HG02763 (cell line): ENCODE measurements at regions not wholly inside any gene's neighbourhood (a gene's known extent, or its start where the extent isn't known, plus 50 kb on each side); places are given as distances from the start of the nearest gene placed in this dataset.
"Not testable (repeated sequence)": the region's sequence is repeated elsewhere in the genome, so short reads cannot be mapped to it uniquely, and the experiment has no call there.

Experiments used
- ATAC-seq: cut with Tn5 transposase; IDR thresholded peaks from one replicate; pipeline ENCODE4 v1.9.1; 2021; ENCODE audit warnings: mild to moderate bottlenecking, moderate library complexity; ENCODE audit not compliant: unreplicated experiment

DNA sequence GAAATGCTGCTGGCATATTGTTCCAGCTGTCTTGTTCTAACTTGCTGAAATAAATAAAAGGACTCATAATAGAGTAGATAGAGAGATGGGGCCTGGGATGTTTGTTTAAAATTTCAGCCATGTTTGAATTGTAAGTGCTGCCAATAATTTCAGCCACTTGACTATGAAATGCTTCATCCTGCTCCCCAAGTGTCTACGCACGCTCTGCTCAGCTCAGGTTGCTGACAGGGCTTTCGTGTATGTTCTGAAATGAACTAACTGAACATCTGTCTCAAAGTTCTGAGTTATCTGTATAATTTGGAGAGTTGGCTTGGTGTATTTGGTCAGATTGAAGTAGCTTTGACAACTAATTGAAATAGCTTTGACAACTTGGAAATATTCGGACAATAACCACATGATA lies 387.8 kb downstream of the BMP2 start:
- ATAC-seq, result no peak

DNA sequence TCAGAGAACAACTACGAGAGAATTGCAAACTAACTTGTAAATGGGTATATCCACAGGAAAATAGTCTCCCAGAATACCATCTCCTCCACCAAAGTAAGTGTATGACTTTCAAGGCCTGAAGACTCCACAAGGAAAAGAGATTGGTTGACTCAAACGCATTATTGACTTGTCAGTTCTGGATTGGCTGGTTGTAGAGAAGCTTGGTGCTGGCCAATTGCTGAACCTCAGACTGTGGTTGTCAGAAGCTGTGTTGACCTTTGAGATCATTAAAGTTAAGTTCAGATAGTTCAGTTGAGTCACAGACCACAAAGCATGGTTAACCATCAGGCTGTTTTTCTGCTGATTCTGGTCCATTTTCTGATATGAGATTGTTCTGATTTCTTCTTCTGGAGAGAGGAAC lies 388.3 kb downstream of the BMP2 start:
- ATAC-seq, result no peak

GRCh38 chr20:7159903-7160302 lies 392.4 kb downstream of the BMP2 start:
- no peak for ATAC-seq

DNA sequence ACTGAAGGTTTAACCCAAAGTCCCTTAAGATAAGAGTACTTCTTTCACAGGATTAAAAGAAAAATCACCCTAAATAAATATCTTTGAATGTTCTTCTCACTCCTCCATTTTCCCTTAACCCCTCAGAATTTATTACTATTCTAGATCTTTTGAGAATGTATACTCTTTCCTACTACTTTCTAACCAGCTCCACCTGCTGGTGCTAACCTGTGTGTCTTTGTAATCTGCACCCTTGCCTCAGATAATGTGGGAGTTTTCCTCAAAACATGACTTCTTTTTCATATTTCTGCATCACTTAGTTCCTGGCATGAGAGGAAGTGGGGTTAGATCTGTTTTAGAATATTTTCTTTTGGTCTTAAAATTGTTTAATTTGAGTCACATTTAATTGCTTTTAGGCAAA lies 394.2 kb downstream of the BMP2 start:
- ATAC-seq, result no peak

GRCh38 chr20:7171911-7172310 lies 404.4 kb downstream of the BMP2 start:
- ATAC-seq, result no peak

DNA sequence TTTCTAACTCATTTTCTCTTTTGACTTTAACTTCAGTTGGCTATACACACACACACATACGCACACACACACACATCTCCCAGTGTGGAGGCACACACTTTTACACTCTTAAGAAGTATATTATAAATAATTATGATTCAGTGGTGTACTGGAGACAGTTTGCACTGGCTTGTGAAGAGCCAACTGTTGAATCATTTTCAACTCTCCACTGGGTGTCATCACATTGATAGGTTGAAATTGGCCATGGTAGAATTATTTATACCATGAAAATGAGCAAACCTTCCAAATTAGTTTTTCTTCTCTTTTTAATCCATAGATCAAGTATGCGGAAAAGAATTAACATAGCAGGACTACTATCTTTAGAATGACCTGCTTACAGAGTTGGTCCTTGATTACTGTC lies 407.1 kb downstream of the BMP2 start:
- no peak for ATAC-seq

DNA sequence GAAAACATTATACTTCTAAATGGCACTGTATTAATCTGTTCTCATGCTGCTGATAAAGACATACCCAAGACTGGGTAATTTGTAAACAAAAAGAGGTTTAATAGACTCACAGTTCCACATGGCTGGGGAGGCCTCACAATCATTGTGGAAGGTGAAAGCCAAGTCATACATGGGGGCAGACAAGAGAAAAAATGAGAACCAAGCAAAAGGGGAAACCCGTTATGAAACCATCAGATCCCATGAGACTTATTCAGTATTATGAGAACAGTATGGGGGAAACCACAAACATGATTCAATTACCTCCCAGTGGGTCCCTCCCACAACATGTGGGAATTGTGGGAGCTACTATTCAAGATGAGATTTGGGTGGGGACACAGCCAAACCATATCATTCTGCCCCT lies 408.3 kb downstream of the BMP2 start:
- not testable (repeated sequence) for ATAC-seq

- no peak for ATAC-seq
These were observed 410.5 kb downstream of the BMP2 start for GRCh38 chr20:7178004-7178403.

DNA sequence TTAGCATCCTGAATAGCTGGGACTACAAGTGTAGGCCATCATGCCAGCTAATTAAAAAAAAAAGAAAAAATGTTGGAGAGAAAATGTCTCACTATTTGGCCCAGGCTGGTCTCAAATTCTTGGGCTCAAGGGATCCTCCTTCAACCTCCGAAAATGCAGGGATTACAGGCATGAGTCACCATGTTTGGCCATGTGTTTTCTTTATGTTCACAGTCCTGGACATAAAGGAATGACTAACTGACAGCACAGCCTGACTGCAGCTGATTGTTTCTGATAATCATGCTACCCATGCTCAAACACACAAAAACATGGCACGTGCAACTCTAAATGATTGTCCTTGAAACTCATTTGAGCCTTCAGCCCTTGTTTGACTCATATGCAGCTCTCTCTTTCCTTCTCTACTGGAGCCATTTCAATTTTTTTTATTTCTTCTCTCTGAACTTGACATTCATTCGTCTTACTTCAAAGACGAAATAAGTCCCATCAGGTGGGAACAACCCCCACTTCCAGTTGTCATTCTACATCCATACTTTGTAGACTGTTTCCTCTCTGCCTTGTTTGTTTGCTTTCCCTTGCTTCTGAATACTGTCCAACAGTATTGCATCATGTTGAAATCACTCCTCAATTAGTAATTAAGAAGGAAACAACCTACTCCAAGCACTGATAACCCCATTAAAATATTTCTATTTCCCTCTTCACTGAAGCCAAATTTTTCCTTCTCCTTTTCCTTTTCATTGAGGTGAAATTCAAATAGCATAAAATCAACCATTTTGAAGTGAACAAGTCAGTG lies 413.0 kb downstream of the BMP2 start:
- ATAC-seq, result no peak

- ATAC-seq, result no peak
These were observed 421.7 kb downstream of the BMP2 start for GRCh38 chr20:7189231-7189630.

DNA sequence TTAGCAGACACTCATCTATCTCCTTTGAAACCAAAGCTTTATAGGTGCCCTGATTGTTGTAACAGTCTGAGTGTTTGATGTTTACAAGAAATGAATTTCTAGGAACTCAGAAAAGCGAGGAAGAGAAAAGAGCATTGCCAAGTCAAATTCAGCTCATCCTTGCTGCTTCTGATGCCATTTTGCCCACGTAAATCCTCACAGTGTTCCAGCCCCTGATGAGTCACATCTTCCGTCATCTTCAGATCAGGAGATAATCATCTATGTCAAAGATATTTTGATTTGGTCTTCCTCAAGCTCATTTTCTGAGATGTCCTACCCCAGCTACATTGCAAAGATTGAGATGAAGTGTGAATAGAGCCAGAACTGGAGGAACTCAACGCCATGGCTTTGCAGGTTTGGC lies 426.2 kb downstream of the BMP2 start:
- ATAC-seq, result no peak

GRCh38 chr20:7195704-7196103 lies 428.2 kb downstream of the BMP2 start:
- ATAC-seq, result no peak

DNA sequence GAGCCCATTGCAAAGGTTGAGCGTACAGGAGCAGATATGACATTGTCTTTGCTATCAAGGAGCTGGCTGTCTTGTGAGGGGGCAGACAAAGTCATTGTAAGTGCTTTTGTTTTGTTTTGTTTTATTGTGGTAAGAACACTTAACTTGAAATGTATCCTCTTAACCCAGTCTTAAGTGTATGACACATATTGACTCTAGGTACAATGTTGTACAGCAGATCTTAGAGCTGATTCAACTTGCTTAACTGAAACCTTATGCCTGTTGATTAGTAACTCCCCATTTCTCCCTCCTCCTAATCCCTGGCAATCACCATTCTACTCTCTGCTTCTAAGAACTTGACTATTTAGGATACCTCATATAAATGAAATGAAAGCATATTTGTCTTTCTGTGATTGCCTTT lies 429.0 kb downstream of the BMP2 start:
- ATAC-seq, result no peak

- no peak for ATAC-seq
These were observed 432.4 kb downstream of the BMP2 start for GRCh38 chr20:7199861-7200260.

DNA sequence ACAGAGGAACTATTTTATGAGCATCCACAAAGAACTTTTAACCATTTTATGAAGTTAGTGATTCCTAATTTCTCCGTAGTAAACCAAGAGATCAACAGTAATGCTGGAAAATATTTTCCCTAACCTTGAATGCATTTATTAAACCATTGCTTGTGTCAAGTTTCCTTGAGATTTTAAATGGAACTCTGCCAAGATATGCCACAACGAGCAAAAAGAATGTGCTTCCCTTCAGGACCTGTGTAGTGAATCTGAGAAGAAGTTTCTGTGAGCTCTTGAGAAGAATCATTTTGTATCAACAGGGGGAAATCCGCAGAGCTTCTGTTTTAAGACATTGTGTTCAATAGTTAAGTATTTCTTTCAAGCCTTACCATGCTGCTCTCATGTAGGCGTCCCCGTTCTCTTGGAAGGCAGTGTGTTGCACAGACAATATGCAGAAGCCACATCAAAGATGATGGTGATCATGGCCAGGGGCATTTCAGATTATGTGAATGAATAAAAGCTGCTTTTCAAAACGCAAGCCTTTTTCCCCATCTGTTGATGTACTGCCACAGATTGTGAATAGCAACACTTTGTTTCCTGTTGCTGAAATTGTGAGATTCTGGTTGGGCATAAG lies 439.8 kb downstream of the BMP2 start:
- ATAC-seq, result no peak

GRCh38 chr20:7210910-7211309 lies 443.4 kb downstream of the BMP2 start:
- no peak for ATAC-seq

DNA sequence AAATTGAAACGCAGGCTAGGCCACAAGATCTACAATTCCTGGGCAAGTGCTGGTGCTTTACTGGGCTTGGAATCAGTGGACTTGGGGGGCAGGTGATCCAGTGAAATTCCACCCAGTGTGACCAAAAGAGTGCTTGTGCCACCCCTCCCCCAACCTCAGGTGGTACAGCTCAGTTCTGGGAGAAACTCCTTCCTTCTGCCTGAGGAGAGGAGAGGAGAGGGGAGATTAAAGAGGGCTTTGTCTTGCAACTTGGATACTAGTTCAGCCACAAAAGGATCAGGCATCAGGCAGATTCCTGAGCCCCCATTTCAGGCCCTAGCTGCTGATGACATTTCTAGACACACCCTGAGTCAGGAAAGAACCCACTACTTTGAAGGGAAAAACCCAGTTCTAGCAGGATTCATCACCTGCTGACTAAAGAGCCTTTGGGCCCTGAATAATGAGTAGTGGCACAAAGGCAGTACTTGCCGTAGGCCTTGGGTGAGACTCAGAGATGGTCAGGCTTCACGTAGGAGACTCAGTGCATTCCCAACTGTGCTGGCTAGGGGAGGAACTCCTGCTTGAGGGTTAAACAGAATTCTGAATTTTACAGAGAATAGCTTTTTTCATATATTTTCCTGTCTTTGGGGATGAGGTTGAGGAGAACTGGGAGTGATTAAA lies 446.7 kb downstream of the BMP2 start:
- no peak for ATAC-seq

- ATAC-seq, result no peak
These were observed 450.1 kb downstream of the BMP2 start for GRCh38 chr20:7217606-7218005.

DNA sequence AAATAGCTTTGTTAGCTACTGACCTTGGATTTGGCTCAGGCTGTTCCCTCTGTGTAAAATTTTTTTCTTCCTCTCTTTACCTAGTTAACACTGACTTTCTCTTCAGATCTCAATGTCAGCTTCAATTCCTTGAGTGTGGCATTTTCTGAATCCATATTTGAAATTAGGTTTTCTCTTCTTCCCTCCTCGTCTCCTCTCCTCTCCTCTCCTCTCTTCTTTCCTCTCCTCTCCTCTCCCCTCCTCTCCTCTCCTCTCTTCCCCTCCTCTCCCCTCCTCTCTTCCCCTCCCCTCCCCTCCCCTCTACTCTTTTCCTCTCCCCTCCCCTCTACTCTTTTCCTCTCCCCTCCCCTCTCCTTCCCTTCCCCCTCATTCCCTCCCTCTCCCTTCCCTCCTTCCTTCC lies 453.3 kb downstream of the BMP2 start:
- ATAC-seq, result no peak

DNA sequence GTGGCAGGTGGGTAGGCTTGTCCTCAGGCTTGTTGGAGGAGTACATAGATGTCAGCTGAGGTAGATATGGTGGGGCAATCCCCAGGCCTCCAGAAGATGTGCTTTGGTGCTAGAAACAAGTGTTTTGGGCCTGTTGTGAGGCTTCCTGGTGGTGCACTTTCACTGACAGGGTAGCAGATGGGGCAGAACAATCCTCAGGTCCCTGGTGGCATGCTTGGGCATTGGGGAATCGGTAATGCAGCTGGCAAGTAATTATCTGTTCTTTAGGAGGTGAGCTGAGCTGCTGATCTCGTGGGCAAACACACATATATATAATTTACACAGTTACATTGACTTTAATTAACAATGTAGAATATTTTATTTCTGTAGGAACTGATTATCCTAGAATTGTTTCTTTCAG lies 458.7 kb downstream of the BMP2 start:
- no peak for ATAC-seq

DNA sequence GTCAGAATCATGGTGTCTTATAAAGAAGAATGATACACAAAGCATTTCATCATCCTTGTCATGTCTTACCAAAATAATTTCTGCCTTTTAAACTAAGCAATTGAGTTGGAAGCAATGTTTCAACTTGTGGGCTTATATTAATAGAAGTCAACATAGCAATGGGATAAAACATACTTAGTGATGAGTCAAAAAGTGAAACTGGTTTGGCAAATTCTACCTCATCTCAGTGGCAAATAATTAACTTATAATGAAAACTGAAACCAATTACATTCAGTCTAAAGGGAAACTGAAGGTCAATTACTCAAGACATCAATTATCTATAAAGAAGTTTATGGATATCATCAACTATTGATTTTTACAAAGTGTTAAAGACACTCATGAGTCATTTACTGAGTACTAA lies 463.8 kb downstream of the BMP2 start:
- peak; percentile 72 for ATAC-seq

- ATAC-seq, result no peak
These were observed 465.3 kb downstream of the BMP2 start for GRCh38 chr20:7232796-7233195.
